ENCODE measurements at regions not wholly inside any gene's neighbourhood (a gene's known extent, or its start where the extent isn't known, plus 50 kb on each side); places are given as distances from the start of the nearest gene placed in this dataset.
A peak's percentile ranks its signal among the peaks of the same experiment; 100 is the strongest.

DNA sequence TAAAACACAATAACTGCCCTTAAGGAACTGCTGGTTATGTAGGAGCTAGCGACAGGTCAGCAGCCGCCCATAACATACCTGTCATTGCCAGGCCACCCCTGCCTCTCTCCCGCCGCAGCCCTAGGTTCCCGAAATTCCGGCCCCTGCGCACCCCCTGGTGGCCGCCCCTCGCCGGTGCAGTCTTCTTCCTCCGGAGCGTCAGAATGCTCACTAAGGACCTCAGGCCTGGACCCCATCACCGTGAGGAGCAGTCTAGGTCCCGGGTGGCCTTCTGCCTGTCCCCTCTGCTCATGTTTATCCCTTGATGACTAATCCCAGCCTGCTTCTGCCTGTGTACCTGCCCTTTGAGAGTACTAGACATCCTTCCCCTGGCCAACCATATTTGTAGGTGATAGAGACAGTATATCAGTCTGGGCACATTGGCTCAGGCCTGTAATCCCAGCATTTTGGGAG lies 115.7 kb upstream of the SLC1A4 start (continued):
- no peak for TF ChIP-seq ZNF713 (CRISPR knock-in tag; IDR thresholded peaks at IDR 0.05)
- TF ChIP-seq, protein P1, sequence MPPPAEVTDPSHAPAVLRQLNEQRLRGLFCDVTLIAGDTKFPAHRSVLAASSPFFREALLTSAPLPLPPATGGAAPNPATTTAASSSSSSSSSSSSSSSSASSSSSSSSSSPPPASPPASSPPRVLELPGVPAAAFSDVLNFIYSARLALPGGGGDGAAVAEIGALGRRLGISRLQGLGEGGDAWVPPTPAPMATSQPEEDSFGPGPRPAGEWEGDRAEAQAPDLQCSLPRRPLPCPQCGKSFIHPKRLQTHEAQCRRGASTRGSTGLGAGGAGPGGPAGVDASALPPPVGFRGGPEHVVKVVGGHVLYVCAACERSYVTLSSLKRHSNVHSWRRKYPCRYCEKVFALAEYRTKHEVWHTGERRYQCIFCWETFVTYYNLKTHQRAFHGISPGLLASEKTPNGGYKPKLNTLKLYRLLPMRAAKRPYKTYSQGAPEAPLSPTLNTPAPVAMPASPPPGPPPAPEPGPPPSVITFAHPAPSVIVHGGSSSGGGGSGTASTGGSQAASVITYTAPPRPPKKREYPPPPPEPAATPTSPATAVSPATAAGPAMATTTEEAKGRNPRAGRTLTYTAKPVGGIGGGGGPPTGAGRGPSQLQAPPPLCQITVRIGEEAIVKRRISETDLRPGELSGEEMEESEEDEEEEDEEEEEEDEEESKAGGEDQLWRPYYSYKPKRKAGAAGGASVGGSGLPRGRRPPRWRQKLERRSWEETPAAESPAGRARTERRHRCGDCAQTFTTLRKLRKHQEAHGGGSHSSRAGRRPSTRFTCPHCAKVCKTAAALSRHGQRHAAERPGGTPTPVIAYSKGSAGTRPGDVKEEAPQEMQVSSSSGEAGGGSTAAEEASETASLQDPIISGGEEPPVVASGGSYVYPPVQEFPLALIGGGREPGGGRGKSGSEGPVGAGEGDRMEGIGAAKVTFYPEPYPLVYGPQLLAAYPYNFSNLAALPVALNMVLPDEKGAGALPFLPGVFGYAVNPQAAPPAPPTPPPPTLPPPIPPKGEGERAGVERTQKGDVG (CRISPR knock-in tag; IDR thresholded peaks at IDR 0.05; ENCODE audit: borderline replicate concordance): 0 out of 2 replicates have a peak, but pooled peaks have one; percentile 55
- TF ChIP-seq DRAP1 (CRISPR knock-in tag; IDR thresholded peaks at IDR 0.05): 0 out of 2 replicates have a peak, but pooled peaks have one; percentile 23
- TF ChIP-seq ZFX (CRISPR knock-in tag; IDR thresholded peaks at IDR 0.05; ENCODE audit: low read depth): peak; percentile 37; the same call in 1 of the 2 replicates
- peak; percentile 87; the same call in 1 of the 2 replicates for TF ChIP-seq NFKB2 (CRISPR knock-in tag; IDR thresholded peaks at IDR 0.05; ENCODE audit: borderline replicate concordance)
- no peak for TF ChIP-seq ZSCAN22 (CRISPR knock-in tag; IDR thresholded peaks at IDR 0.05)
- TF ChIP-seq SMAD1 (CRISPR knock-in tag; IDR thresholded peaks at IDR 0.05; ENCODE audit: borderline replicate concordance, low read depth): peak; percentile 79; the same call in 1 of the 2 replicates
- TF ChIP-seq SOX13 (IDR thresholded peaks at IDR 0.05): no peak
- TF ChIP-seq SOX13 (CRISPR knock-in tag; conservative IDR thresholded peaks at IDR 0.05 in 1 of 2, IDR thresholded peaks at IDR 0.05 in 1 of 2): 0 out of 4 replicates have a peak, but pooled peaks of 1 of the 2 experiments have one; percentile 13
- TF ChIP-seq ZKSCAN8 (CRISPR knock-in tag; IDR thresholded peaks at IDR 0.05; ENCODE audit: borderline replicate concordance): 0 out of 2 replicates have a peak, but pooled peaks have one; percentile 33
- TF ChIP-seq, protein P2, sequence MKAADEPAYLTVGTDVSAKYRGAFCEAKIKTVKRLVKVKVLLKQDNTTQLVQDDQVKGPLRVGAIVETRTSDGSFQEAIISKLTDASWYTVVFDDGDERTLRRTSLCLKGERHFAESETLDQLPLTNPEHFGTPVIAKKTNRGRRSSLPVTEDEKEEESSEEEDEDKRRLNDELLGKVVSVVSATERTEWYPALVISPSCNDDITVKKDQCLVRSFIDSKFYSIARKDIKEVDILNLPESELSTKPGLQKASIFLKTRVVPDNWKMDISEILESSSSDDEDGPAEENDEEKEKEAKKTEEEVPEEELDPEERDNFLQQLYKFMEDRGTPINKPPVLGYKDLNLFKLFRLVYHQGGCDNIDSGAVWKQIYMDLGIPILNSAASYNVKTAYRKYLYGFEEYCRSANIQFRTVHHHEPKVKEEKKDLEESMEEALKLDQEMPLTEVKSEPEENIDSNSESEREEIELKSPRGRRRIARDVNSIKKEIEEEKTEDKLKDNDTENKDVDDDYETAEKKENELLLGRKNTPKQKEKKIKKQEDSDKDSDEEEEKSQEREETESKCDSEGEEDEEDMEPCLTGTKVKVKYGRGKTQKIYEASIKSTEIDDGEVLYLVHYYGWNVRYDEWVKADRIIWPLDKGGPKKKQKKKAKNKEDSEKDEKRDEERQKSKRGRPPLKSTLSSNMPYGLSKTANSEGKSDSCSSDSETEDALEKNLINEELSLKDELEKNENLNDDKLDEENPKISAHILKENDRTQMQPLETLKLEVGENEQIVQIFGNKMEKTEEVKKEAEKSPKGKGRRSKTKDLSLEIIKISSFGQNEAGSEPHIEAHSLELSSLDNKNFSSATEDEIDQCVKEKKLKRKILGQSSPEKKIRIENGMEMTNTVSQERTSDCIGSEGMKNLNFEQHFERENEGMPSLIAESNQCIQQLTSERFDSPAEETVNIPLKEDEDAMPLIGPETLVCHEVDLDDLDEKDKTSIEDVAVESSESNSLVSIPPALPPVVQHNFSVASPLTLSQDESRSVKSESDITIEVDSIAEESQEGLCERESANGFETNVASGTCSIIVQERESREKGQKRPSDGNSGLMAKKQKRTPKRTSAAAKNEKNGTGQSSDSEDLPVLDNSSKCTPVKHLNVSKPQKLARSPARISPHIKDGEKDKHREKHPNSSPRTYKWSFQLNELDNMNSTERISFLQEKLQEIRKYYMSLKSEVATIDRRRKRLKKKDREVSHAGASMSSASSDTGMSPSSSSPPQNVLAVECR (CRISPR knock-in tag; IDR thresholded peaks at IDR 0.05; ENCODE audit: borderline replicate concordance): peak; percentile 26; the same call in 1 of the 2 replicates
- peak; percentile 69; the same call in 1 of the 2 replicates for TF ChIP-seq REPIN1 (CRISPR knock-in tag; IDR thresholded peaks at IDR 0.05; ENCODE audit: borderline replicate concordance, low read depth)
- TF ChIP-seq GATAD2A (CRISPR knock-in tag; IDR thresholded peaks at IDR 0.05): peak; percentile 48; the same call in 1 of the 2 replicates
- TF ChIP-seq SMYD3 (CRISPR knock-in tag; IDR thresholded peaks at IDR 0.05): no peak
- no peak for TF ChIP-seq JARID2 (CRISPR knock-in tag; IDR thresholded peaks at IDR 0.05; ENCODE audit: insufficient replicate concordance)
- TF ChIP-seq RXRB (CRISPR knock-in tag; IDR thresholded peaks at IDR 0.05; ENCODE audit: borderline replicate concordance): 0 out of 2 replicates have a peak, but pooled peaks have one; percentile 45
- TF ChIP-seq JDP2 (CRISPR knock-in tag; IDR thresholded peaks at IDR 0.05; ENCODE audit: borderline replicate concordance): no peak
- TF ChIP-seq YY1 (IDR thresholded peaks at IDR 0.05; ENCODE audit: insufficient read depth, insufficient replicate concordance, low read depth, low read length): peak; percentile 64
- peak; percentile 58; the same call in 1 of the 2 replicates for TF ChIP-seq IRF2 (CRISPR knock-in tag; IDR thresholded peaks at IDR 0.05)
- TF ChIP-seq ZNF121 (CRISPR knock-in tag; IDR thresholded peaks at IDR 0.05): peak; percentile 32; the same call in 1 of the 2 replicates

Measured in HepG2 (cell line).